ENCODE measurements at regions not wholly inside any gene's neighbourhood (a gene's known extent, or its start where the extent isn't known, plus 50 kb on each side); places are given as distances from the start of the nearest gene placed in this dataset.
"Not testable (repeated sequence)": the region's sequence is repeated elsewhere in the genome, so short reads cannot be mapped to it uniquely, and the experiment has no call there.

- no peak for DNase-seq (ENCODE audit: low spot score)
Measured at GRCh38 chr5:27144456-27144855, 106.1 kb upstream of the CDH9 start.

GRCh38 chr5:27140831-27141230, 102.4 kb upstream of the CDH9 start:
- no peak for DNase-seq (ENCODE audit: low spot score)

- DNase-seq (ENCODE audit: low spot score), result no peak
Measured at GRCh38 chr5:27130587-27130986, 92.2 kb upstream of the CDH9 start.

GRCh38 chr5:27129926-27130325, 91.5 kb upstream of the CDH9 start:
- DNase-seq (ENCODE audit: low spot score), result no peak

GRCh38 chr5:27125856-27126255, 87.5 kb upstream of the CDH9 start:
- DNase-seq (ENCODE audit: low spot score), result no peak

GRCh38 chr5:27124590-27124989, 86.2 kb upstream of the CDH9 start:
- no peak for DNase-seq (ENCODE audit: low spot score)

- DNase-seq (ENCODE audit: low spot score), result not testable (repeated sequence)
Measured at GRCh38 chr5:27119736-27120321, 81.4 kb upstream of the CDH9 start.

GRCh38 chr5:27103486-27103885, 65.1 kb upstream of the CDH9 start:
- DNase-seq (ENCODE audit: low spot score), result no peak

GRCh38 chr5:27095761-27096160, 57.4 kb upstream of the CDH9 start:
- DNase-seq (ENCODE audit: low spot score), result not testable (repeated sequence)

GRCh38 chr5:27093279-27093678, 54.9 kb upstream of the CDH9 start:
- DNase-seq (ENCODE audit: low spot score), result no peak

GRCh38 chr5:27091858-27092257, 53.5 kb upstream of the CDH9 start:
- DNase-seq (ENCODE audit: low spot score), result no peak

- not testable (repeated sequence) for DNase-seq (ENCODE audit: low spot score)
Measured at GRCh38 chr5:27088822-27089221, 50.4 kb upstream of the CDH9 start.
